Middle frontal gyrus (tissue), 1 donor: ENCODE measurements at regions not wholly inside any gene's neighbourhood (a gene's known extent, or its start where the extent isn't known, plus 50 kb on each side); places are given as distances from the start of the nearest gene placed in this dataset.
A peak's percentile ranks its signal among the peaks of the same experiment; 100 is the strongest.

Experiments used
- DNase-seq: peaks from one replicate; pipeline ENCODE4 v3.0.0-alpha.2; 2015; ENCODE audit warnings: low spot score; ENCODE audit errors: extremely low spot score

GRCh38 chr1:36687312-36687711 is 204.6 kb upstream of the CSF3R start:
- DNase-seq: no peak

- DNase-seq: no peak
Measured at GRCh38 chr1:36675931-36676562, 193.3 kb upstream of the CSF3R start.

- no peak for DNase-seq
Measured at GRCh38 chr1:36675106-36675505, 192.4 kb upstream of the CSF3R start.

- no peak for DNase-seq
Measured at GRCh38 chr1:36673202-36673601, 190.5 kb upstream of the CSF3R start.

- no peak for DNase-seq
Measured at GRCh38 chr1:36669262-36669661, 186.5 kb upstream of the CSF3R start.

- no peak for DNase-seq
Measured at GRCh38 chr1:36667836-36668235, 185.1 kb upstream of the CSF3R start.

- DNase-seq: no peak
Measured at GRCh38 chr1:36667256-36667655, 184.5 kb upstream of the CSF3R start.

GRCh38 chr1:36665478-36666080 is 182.9 kb upstream of the CSF3R start:
- DNase-seq: no peak

GRCh38 chr1:36664571-36665287 is 182.0 kb upstream of the CSF3R start:
- no peak for DNase-seq

GRCh38 chr1:36663772-36664430 is 181.2 kb upstream of the CSF3R start:
- DNase-seq: no peak

GRCh38 chr1:36658838-36659237 is 176.1 kb upstream of the CSF3R start:
- no peak for DNase-seq

- no peak for DNase-seq
Measured at GRCh38 chr1:36657826-36658225, 175.1 kb upstream of the CSF3R start.

GRCh38 chr1:36656838-36657237 is 174.1 kb upstream of the CSF3R start:
- DNase-seq: no peak

- DNase-seq: no peak
Measured at GRCh38 chr1:36656271-36656670, 173.6 kb upstream of the CSF3R start.

GRCh38 chr1:36654586-36654985 is 171.9 kb upstream of the CSF3R start:
- no peak for DNase-seq

GRCh38 chr1:36653850-36654249 is 171.1 kb upstream of the CSF3R start:
- peak; percentile 78 for DNase-seq

- no peak for DNase-seq
Measured at GRCh38 chr1:36652586-36652985, 169.9 kb upstream of the CSF3R start.

GRCh38 chr1:36652011-36652410 is 169.3 kb upstream of the CSF3R start:
- no peak for DNase-seq

GRCh38 chr1:36651176-36651910 is 168.6 kb upstream of the CSF3R start:
- no peak for DNase-seq

GRCh38 chr1:36650200-36651065 is 167.7 kb upstream of the CSF3R start:
- peak; percentile 18 for DNase-seq

GRCh38 chr1:36645867-36646266 is 163.2 kb upstream of the CSF3R start:
- no peak for DNase-seq
